Endothelial cell of umbilical vein (primary cell): ENCODE measurements at regions not wholly inside any gene's neighbourhood (a gene's known extent, or its start where the extent isn't known, plus 50 kb on each side); places are given as distances from the start of the nearest gene placed in this dataset.

Source experiments
- BruUV-seq: library from RNA; stranded (reverse); fragments of 400-500 nt; replicated peaks from 2 replicates; lab custom pipeline; 2021; lab: Mats Ljungman, UMichigan
- CTCF ChIA-PET: fragments of 300-600, 350-600 bp; sonication (Branson Sonifier 250); formaldehyde crosslinking; loops from one replicate; lab custom pipeline; 2021; ENCODE audit warnings: antibody characterized with exemption, inconsistent platforms; lab: Charles Lee
- POLR2A ChIA-PET: fragments of 300-600, 350-600 bp; sonication (Branson Sonifier 250); formaldehyde crosslinking; loops from one replicate; lab custom pipeline; 2021; ENCODE audit warnings: antibody characterized with exemption, inconsistent platforms; lab: Charles Lee
- DNase-seq: peaks from one replicate; pipeline ENCODE4 v3.0.0-alpha.2; 2011; ENCODE audit warnings: low read depth, low spot score
- FAIRE-seq: peaks from 2 replicates; lab custom pipeline; 2011; peaks lifted over from hg19 to GRCh38; lab: Jason Lieb, UNC
- H2AFZ ChIP-seq: 2 replicates; pipeline ENCODE4 v1.6.0; 2012; ENCODE audit warnings: low read depth, low read length, control low read depth, inconsistent platforms
- H3K27ac ChIP-seq: 2 replicates; pipeline ENCODE4 v1.5.1; 2011; ENCODE audit warnings: low read depth, mild to moderate bottlenecking, control low read depth, low read length, moderate library complexity; ENCODE audit not compliant: insufficient read depth
- H3K27me3 ChIP-seq, 2 experiments: 2 replicates each; pipeline versions ENCODE4 v1.6.0 to v1.6.1; 2011; ENCODE audit warnings: low read length in 2 of 2, mixed read lengths in 1 of 2; ENCODE audit not compliant: control insufficient read depth in 2 of 2, insufficient read depth in 2 of 2
- H3K36me3 ChIP-seq, 2 experiments: 2 replicates in 1 of 2; 3 replicates in 1 of 2; pipeline ENCODE4 v1.5.1; 2011; ENCODE audit warnings: low read length in 2 of 2, mild to moderate bottlenecking in 1 of 2, moderate library complexity in 1 of 2; ENCODE audit not compliant: control insufficient read depth in 2 of 2, insufficient read depth in 2 of 2; ENCODE audit errors: extremely low read depth in 1 of 2
- H3K4me1 ChIP-seq: 3 replicates; pipeline ENCODE4 v1.5.1; 2011; ENCODE audit warnings: mild to moderate bottlenecking, low read length; ENCODE audit not compliant: control insufficient read depth, insufficient read depth; ENCODE audit errors: extremely low read depth
- H3K4me2 ChIP-seq: 2 replicates; pipeline ENCODE4 v1.6.1; 2011; ENCODE audit warnings: low read length, control low read depth, mixed read lengths; ENCODE audit not compliant: insufficient read depth
- H3K4me3 ChIP-seq, 3 experiments: fragments of 200-600 bp in 1 of 3; sonication (generic), shearing (Covaris generic) in 1 of 3; replicated peaks in 1 of 3; 2 replicates each; pipeline ENCODE4 v1.5.1; 2011 to 2016; ENCODE audit warnings: control low read depth in 3 of 3, low read length in 3 of 3, mild to moderate bottlenecking in 2 of 3, inconsistent platforms in 1 of 3, low read depth in 1 of 3, moderate library complexity in 1 of 3; ENCODE audit not compliant: insufficient read depth in 1 of 3
- H3K79me2 ChIP-seq: 2 replicates; pipeline ENCODE4 v1.6.0; 2012; ENCODE audit warnings: low read length, inconsistent platforms; ENCODE audit not compliant: control insufficient read depth, insufficient read depth
- H3K9ac ChIP-seq: replicated peaks from 2 replicates; pipeline ENCODE3; 2011; ENCODE audit warnings: low read length, control low read depth; ENCODE audit not compliant: insufficient read depth; ENCODE audit errors: extremely low read depth
- H3K9me1 ChIP-seq: replicated peaks from 3 replicates; pipeline ENCODE4 v1.6.0; 2011; ENCODE audit warnings: mild to moderate bottlenecking, low read length; ENCODE audit not compliant: control insufficient read depth, insufficient read depth; ENCODE audit errors: extremely low read depth
- H3K9me3 ChIP-seq: replicated peaks from 2 replicates; pipeline ENCODE4 v1.5.1; 2012; ENCODE audit warnings: low read length, inconsistent platforms; ENCODE audit not compliant: control insufficient read depth, insufficient read depth
- H4K20me1 ChIP-seq: replicated peaks from 2 replicates; pipeline ENCODE3; 2011; ENCODE audit warnings: mild to moderate bottlenecking, low read length; ENCODE audit not compliant: control insufficient read depth, insufficient read depth; ENCODE audit errors: extremely low read depth
- EZH2 ChIP-seq: IDR thresholded peaks from 2 replicates; pipeline ENCODE4 v1.6.1; 2012; ENCODE audit warnings: borderline replicate concordance, low read depth, mild to moderate bottlenecking, moderate library complexity, low read length, inconsistent platforms; ENCODE audit not compliant: severe bottlenecking
- FOS ChIP-seq: IDR thresholded peaks from 2 replicates; pipeline ENCODE4 v1.6.1; 2011; ENCODE audit warnings: mild to moderate bottlenecking, low read length, moderate library complexity, borderline replicate concordance; ENCODE audit not compliant: insufficient read depth
- GATA2 ChIP-seq: IDR thresholded peaks from 2 replicates; pipeline ENCODE4 v1.7.0; 2011; ENCODE audit warnings: low read depth, mild to moderate bottlenecking, moderate library complexity, mixed read lengths, low read length; ENCODE audit not compliant: insufficient read length, insufficient read depth
- JUN ChIP-seq: IDR thresholded peaks from 2 replicates; pipeline ENCODE4 v1.6.1; 2011; ENCODE audit warnings: borderline replicate concordance, low read depth; ENCODE audit not compliant: insufficient read length, insufficient read depth
- MYC ChIP-seq: IDR thresholded peaks from one replicate; pipeline ENCODE4 v1.6.1; 2011; ENCODE audit warnings: mild to moderate bottlenecking, low read depth, low read length
- POLR2A ChIP-seq: IDR thresholded peaks from 2 replicates; pipeline ENCODE4 v1.6.1; 2012; ENCODE audit warnings: low read depth, mild to moderate bottlenecking, control low read depth, low read length
- POLR2AphosphoS5 ChIP-seq: IDR thresholded peaks from 2 replicates; pipeline ENCODE4 v1.6.1; 2012; ENCODE audit warnings: low read depth, mild to moderate bottlenecking, control low read depth, low read length, moderate library complexity; ENCODE audit not compliant: insufficient read depth
- dilution Hi-C: fragments of 300-500 bp; cut with MboI; formaldehyde crosslinking; loops from one replicate; pipeline ENCODE4 v1.15.0; 2019; ENCODE audit warnings: low sequenced_read_pairs; ENCODE audit not compliant: extremely low pct_ligation_motif_present
- intact Hi-C: fragments of 100-400 bp; cut with micrococcal nuclease; formaldehyde crosslinking; loops from one replicate; pipeline ENCODE4 v1.10.0; 2022
- TF ChIP-seq, protein P1 (sequence below), 2 donors: IDR thresholded peaks; 1 replicate in 1 of 2; 2 replicates in 1 of 2; pipeline ENCODE4 v1.5.1; 2011; ENCODE audit warnings: low read length in 2 of 2, mild to moderate bottlenecking in 2 of 2, moderate library complexity in 2 of 2, control low read depth in 1 of 2, inconsistent platforms in 1 of 2, low read depth in 1 of 2; ENCODE audit not compliant: insufficient read depth in 1 of 2; ENCODE audit errors: extremely low read depth in 1 of 2
- TF ChIP-seq, protein P2 (sequence below): IDR thresholded peaks from 2 replicates; pipeline ENCODE4 v1.6.1; 2011; ENCODE audit not compliant: insufficient read depth, insufficient read length

DNA sequence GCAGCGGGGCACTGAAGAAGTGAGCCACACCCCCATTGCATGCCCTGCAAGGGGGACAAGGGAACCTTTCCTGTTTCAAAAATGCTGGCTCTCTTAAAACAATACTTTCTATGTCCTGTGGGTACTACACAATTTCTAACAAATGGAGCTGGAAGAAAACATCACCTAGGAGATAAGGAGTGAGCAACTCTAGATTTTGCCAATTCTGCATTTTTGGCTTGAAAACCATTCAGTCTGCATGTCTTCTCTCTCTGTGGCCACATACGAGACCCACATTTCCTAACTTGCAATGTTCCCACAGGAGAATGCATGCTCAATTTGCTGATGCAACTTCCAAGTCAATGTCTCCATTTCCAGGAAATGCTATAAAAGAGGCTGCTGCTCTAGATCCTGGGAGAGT, 662.0 kb downstream of the SQOR start:
- ChIA-PET POLR2A (no interaction called here), CTCF (interaction anchor here (1.3 kb wide), 1 partner anchor 15 kb away, joined by 3 read pairs; no protein-coding TSS in a partner anchor)
- H3K27ac ChIP-seq, result no peak overlapping the region
- no TSS peak for BruUV-seq
- H3K4me2 ChIP-seq, result no peak overlapping the region
- H3K9ac ChIP-seq, result no peak overlapping the region
- no peak for DNase-seq
- dilution Hi-C loops, result no loop called here
- FAIRE-seq, result no peak
- H3K36me3 ChIP-seq, result no peaks in the 10 kb centered on the region
- intact Hi-C loops, result no loop called here
- H3K27me3 ChIP-seq, result no peaks in the 10 kb centered on the region
- no peak overlapping the region for H3K4me3 ChIP-seq
- no peaks in the 10 kb centered on the region for H3K4me1 ChIP-seq
- H3K9me1 ChIP-seq, result no peaks in the 10 kb centered on the region
- H3K9me3 ChIP-seq, result no peaks in the 10 kb centered on the region
- TF ChIP-seq MYC (no peak), FOS (no peak), POLR2A (no peak), EZH2 (no peak), POLR2AphosphoS5 (no peak), GATA2 (no peak), JUN (no peak)
- TF ChIP-seq, protein P1, sequence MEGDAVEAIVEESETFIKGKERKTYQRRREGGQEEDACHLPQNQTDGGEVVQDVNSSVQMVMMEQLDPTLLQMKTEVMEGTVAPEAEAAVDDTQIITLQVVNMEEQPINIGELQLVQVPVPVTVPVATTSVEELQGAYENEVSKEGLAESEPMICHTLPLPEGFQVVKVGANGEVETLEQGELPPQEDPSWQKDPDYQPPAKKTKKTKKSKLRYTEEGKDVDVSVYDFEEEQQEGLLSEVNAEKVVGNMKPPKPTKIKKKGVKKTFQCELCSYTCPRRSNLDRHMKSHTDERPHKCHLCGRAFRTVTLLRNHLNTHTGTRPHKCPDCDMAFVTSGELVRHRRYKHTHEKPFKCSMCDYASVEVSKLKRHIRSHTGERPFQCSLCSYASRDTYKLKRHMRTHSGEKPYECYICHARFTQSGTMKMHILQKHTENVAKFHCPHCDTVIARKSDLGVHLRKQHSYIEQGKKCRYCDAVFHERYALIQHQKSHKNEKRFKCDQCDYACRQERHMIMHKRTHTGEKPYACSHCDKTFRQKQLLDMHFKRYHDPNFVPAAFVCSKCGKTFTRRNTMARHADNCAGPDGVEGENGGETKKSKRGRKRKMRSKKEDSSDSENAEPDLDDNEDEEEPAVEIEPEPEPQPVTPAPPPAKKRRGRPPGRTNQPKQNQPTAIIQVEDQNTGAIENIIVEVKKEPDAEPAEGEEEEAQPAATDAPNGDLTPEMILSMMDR (IDR thresholded peaks at IDR 0.05; ENCODE audit: extremely low read depth in 1 of 2, insufficient read depth in 1 of 2, low read depth in 1 of 2, low read length in 2 of 2), result no peak
- TF ChIP-seq, protein P2, sequence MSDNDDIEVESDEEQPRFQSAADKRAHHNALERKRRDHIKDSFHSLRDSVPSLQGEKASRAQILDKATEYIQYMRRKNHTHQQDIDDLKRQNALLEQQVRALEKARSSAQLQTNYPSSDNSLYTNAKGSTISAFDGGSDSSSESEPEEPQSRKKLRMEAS, result no peak
- no peaks in the 10 kb centered on the region for H3K79me2 ChIP-seq
- H4K20me1 ChIP-seq, result no peaks in the 10 kb centered on the region
- H2AFZ ChIP-seq, result no peak overlapping the region
